ENCODE measurements at regions not wholly inside any gene's neighbourhood (a gene's known extent, or its start where the extent isn't known, plus 50 kb on each side); places are given as distances from the start of the nearest gene placed in this dataset.
"Not testable (repeated sequence)": the region's sequence is repeated elsewhere in the genome, so short reads cannot be mapped to it uniquely, and the experiment has no call there.

DNA sequence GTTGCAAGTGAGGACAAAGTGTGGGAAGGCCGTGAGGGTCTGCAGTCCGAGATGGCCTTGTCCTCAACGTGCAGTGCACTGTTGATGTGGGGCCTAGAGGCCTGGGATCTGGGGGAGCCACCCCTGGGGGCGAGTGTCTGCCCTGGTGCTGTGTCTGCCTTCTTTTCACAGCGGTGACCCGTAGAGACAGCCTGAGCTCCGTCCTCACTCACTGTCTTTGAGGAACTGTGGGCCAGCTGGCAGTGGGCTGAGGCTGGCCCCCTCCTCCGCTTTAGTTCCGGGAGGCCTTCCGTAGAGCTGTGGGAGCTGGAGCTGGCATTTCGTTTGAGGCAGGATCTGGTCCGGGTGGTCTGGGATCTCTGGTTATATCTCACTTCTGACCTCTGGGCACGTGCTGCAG lies 1370.6 kb downstream of the CDH12 start:
- DNase-seq, result not testable (repeated sequence)

DNA sequence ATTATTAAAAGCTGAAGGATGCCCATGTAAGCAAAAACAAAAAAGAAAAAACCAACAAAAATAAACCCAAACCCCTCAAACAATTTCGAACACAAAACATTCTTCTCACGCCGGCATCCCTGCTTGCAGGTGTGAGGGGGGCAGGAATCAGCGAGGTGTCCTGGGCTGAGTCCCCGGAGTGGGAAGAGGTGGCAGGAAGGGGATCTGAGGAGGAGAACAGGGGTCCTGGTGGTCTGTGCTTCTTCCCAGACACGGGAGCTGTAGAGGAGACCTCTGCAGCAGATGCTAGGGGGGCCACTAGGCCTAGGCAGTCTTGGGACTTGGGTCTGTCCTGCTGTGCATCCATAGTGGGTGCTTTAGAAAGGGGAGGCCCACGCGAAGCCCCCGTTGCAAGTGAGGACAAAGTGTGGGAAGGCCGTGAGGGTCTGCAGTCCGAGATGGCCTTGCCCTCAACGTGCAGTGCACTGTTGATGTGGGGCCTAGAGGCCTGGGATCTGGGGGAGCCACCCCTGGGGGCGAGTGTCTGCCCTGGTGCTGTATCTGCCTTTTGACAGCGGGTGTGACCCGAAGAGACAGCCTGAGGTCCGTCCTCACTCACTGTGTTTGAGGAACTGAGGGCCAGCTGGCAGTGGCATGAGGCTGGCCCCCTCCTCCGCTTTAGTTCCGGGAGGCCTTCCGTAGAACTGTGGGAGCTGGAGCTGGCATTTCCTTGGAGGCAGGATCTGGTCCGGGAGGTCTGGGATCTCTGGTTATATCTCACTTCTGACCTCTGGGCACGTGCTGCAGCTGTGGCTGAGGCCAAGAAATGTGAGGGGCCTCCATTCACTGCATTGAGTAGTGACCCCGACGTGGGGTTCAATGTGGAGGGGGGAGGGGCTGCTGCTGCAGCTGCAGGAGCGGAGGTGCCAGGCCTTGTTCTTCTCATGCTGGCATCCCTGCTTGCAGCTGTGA lies 1371.5 kb downstream of the CDH12 start:
- not testable (repeated sequence) for DNase-seq

DNA sequence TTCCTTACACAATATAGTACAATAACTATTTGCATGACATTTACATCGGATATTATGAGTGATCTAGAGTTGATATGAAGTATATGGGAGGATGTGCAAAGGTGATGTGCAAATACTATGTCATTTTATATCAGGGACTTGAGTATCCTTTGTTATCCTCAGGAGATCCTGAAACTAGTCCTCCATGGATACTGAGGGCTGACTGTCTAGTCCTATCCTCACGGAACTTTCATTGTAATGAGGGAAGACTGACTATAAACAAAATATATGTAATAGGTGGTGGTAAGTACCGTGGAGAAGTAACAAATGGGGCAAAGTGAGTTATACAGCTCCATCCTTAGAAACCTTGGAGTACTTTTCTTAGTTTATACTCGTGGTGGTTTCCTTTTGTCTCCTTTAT lies 1373.1 kb downstream of the CDH12 start:
- DNase-seq, result not testable (repeated sequence)

DNA sequence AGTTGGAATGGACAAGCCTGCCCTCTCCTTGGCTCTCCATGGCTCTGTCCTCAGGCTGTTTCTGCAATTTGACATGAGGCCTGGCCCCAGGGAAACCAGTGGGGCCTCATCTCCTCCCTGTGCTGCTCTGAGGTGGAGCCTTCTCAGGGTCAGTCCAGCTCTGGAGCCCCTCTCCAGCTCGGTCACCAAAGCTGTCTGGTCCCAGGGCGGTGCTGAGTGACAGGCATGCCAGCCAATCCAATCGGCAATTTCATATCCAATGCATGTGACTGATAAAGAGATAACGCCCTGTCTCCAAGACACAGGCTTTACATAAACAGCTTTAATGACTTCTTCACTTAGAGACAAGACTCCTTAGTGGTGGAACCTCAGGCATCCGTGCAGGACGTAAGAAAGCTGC lies 1379.2 kb downstream of the CDH12 start:
- DNase-seq, result not testable (repeated sequence)

DNA sequence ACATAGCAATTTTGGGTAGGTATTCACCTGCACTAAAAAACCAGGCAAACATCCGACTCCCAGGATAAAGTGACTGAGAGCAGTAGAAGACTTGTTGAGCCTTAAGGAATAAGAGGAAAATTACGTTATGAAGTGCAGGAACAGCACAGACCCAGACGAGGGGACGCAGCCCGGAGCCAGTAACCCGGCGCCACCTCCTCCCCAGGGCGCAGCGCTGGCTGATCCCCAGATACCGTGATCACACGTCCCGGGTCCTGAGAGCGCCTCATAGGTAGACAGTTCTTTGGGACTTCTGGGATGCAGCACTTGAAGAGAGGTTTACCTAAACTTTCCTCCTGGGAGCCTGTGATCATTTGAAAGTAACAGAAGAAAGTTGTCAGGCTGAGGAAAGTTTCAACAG lies 1379.7 kb downstream of the CDH12 start:
- not testable (repeated sequence) for DNase-seq

DNA sequence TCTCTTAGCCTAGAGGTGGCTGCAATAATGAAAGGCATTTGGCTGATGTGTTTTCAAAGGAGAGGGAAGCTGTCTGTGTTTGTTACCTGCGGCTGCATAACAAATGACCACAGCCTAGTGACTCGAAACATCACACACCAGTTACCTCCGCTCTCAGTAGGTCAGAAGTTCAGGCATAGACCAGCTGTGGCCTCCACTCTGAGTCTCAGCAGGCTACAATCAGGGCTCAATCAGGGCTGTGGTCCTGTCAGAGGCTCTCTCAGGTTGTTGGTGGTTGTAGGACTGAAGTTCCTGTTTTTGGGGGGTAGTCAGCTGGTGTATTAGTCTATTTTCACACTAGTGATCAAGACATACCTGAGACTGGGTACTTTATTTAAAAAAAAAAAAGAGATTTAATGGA lies 1381.5 kb downstream of the CDH12 start:
- not testable (repeated sequence) for DNase-seq

DNA sequence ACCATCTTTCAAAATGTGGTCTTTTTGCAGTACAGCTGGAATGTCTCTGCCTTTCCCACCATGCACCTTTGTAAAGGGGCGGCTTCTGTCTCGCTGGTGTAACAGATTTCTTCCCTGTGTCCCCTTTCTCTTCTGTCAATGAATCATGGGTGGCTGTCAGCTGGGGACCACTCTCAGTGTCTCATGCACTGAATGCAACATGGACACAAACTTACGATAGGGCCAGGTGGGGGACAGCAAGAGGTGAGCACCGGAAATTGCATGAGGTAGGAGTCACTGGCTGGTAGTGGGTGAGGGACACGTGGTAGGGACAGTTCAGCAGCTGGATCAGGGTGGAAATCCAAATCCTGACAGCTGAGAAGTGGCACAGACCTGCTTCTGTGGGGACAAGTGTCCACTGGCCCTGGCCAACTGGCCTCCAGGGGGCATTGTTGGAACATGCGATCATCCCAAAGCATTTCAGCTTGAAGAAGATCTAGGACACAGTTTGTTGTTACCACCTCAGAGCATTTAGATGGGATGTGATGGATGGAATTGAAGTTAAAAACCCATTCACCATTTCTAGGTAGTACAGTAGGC lies 1383.5 kb downstream of the CDH12 start:
- DNase-seq, result not testable (repeated sequence)

DNA sequence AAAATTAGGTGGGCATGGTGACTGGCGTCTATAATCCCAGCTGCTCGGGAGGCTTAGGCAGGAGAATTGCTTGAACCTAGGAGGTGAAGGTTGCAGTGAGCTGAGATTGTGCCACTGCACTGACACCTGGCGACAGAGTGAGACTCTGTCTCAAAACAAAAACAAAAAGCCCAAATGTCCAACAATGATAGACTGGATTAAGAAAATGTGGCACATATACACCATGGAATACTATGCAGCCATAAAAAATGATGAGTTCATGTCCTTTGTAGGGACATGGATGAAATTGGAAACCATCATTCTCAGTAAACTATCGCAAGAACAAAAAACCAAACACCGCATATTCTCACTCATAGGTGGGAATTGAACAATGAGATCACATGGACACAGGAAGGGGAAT lies 1385.6 kb downstream of the CDH12 start:
- DNase-seq, result not testable (repeated sequence)

DNA sequence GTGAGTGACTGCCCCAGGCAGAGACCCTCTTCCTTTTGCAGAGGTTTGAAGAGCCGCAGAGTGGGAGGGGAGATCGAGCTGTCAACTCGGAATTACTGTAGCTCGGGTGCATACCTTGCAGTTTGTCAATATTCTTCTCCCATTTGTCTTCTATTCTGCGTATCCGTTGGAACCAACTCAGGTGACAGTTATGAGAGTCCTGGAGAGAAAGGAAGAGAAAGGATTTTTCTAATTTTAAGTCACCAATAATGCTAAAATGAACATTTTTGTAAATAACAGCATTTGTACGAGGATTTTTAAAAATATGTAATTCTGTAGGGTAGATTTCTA lies 1393.4 kb downstream of the CDH12 start:
- not testable (repeated sequence) for DNase-seq

DNA sequence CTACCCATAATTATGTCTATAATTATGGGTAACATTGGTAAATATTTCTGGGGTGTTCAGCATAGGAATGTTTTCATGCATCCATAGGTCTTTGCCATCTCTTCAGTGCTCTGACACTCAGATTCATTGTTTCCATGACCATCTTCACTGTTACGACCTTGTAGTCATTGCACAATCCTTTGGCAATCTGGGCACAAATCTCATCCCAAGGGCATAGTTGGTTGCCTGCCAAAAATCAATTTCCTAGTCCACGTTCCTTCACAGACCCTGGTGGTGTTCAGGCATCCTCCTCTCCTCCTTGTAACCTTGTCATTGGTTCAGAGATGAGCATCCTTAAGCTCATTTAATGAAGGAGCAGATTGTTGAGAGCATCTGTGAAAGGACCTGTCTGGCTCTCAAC lies 1400.7 kb downstream of the CDH12 start:
- DNase-seq, result no peak

DNA sequence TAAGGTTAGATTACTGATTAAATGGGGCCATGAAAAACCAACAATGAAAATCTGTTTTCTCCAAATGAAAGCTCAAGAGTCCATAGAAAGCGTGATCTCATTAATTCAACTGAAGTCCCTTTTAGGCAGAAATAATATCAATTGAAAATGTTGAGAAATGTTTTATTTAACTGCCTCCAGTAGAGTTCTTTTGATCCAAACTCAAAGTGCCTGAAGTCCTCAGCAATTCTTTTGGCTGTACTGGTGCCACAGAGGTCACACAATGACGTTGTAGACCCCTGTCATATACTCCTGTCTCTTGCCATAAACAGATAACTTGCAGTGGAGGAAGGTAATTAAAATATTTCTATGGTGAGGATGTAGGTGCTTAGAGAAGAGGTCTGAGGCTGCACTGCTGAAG lies 1420.5 kb downstream of the CDH12 start:
- no peak for DNase-seq

DNA sequence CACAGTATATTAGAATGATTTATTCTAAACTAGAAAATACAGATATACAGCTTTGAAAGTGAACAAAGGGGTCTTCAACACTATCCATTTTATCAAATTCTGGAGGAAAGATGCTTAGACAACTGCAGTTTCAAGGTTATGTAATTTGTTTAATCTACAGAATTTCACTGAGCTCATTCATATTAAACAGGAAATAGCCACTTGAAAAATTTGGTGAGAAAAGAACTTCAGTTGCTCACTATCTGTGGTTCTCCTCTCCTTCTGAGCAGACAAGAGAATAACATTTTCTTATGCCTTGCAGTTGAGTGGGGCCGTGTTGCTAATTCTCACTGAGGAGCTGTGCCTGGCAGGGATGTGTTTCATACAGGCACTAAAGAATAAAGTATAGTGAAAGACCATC lies 1428.2 kb downstream of the CDH12 start:
- DNase-seq, result no peak

DNA sequence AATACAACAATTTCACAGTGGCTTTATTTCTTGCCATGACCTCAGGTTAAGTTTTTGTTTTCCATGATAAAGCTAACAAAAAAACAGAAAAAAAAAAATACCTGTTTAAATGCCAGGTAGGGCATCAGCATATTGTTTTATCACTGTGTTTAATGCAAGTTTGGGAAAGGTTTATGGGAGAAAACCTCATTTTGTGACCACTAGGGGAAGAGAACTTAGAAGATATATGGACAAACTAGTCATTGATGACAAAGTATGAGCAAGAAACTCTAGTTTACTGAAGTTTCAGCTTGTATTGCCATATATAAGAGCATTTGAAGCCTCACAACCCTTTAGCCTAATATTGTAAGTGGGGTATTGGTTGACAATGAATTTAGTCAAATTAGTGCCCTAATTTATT lies 1431.4 kb upstream of the CDH18 start:
- no peak for DNase-seq

DNA sequence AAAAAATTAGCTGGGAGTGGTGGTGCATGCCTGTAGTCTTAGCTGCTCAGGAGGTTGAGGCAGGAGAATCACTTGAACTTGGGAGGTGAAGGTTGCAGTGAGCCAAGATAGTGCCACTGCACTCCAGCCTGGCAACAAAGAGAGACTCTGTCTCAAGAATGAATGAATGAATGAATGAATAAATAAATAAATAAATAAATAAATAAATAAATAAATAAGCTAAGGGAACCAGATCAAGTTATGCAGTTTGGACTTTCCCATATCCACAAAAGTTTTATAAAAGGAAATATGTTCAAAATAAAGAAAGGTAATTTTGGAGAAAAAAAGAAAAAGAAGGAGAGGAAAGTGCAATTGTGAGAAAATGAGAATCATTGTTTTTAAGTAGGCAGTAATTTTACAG lies 1414.1 kb upstream of the CDH18 start:
- DNase-seq, result not testable (repeated sequence)

DNA sequence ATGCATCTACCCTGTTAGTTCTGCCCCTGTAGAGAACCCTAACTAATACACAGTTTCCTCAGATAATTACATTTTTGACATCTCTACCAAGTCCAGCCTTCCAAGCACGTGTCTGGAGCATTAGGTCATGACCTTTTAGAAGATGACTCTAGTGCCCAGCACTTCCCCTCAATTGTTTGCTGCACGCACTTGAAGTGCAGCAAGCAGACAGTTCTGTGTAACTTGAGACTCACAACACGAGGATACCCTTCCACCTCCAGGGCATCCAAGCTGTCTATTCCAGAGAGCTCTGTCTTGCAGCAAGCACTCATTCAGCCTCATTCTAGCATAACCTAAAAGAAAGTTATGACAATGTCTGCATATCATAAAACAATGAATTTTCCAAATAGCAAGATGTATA lies 1410.5 kb upstream of the CDH18 start:
- DNase-seq, result no peak

DNA sequence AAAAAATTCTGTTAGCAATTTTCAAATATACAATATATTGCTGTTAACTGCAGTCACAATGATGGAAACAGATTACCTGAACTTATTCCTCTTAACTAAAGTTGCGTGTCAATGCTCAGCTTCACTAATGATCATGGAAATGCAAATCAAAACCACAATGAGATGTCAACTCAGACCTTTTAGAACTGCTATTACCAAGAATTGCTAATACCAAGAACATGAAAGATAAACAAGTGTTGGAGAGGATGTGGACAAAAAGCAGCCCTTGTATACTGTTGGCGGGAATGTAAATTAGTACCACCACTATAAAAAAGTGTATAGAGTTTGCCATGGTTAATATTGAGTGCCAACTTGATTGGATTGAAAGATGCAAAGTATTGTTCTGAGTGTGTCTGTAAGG lies 1409.7 kb upstream of the CDH18 start:
- DNase-seq, result no peak

DNA sequence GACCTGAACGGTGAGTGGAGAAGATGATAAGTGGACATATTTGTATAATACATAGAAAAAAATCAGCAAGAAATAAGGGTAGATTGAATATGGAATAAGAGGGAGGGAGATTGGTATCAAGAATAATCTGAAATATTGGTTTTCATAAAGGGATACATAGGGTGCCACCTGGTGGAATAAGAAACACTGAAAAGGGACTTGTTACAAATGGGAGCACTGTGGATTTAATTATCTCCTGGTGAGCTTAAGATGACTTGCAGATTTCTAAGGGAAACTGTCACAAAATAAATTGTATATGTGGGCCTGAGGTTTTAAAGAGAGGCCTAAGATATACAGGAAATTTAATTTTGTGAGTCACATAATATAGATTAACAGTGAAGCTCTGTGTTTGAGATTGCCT lies 1403.5 kb upstream of the CDH18 start:
- DNase-seq, result no peak

DNA sequence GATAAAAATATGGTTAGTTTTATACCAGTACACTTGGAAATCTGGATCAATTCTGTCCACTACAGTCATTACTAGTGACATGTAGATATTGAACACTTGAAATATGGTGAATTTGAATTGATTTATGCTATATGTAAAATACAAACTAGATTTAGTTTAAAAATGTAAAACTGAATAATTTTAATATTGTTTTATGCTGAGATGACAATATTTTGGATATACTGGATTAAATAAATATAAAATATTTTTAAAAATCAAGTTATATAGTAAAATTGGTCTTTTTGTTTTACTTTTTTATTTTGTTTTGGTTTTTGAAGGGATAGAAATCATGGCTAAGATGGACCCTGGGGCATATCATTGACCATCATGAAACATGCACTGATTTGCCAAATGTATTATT lies 1372.8 kb upstream of the CDH18 start:
- not testable (repeated sequence) for DNase-seq

DNA sequence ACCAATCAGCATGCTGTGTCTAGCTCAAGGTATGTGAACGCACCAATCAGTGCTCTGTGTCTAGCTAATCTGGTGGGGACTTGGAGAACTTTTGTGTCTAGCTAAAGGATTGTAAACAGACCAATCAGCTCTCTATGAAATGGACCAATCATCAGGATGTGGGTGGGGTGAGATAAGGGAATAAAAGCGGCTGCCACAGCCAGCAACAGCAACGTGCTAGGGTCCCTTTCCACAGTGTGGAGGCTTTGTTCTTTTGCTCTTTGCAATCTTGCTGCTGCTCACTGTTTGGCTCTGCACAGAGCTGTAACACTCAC lies 1353.9 kb upstream of the CDH18 start:
- not testable (repeated sequence) for DNase-seq

DNA sequence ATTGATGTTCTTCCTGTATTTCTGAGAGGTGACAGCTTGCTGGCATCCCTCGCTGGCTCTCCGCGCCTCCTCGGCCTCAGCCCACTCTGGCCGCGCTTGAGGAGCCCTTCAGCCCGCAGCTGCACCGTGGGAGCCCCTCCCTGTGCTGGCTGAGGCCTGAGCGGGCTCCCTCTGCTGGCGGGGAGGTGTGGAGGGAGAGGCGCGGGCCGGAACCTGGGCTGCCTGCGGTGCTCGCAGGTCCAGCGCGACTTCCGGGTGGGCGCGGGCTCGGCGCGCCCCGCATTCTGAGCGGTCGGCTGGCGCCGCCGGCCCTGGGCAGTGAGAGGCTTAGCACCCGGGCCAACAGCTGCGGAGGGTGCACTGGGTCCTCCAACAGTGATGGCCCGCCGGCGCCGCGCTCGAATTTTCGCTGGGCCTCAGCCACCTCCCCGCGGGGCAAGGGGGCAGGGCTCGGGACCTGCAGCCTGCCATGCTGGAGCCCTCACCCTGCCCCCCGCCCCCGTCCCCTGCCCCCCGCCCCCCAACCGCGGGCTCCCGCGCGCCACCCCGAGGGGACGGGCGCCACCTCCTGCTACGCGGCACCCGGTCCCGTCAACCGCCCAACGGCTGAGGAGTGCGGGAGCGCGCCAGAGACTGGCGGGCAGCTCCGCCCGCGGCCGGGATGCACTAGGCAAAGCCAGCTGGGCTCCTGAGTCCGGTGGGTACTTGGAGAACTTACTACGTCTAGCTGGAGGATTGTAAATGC lies 1353.4 kb upstream of the CDH18 start:
- DNase-seq, result not testable (repeated sequence)

DNA sequence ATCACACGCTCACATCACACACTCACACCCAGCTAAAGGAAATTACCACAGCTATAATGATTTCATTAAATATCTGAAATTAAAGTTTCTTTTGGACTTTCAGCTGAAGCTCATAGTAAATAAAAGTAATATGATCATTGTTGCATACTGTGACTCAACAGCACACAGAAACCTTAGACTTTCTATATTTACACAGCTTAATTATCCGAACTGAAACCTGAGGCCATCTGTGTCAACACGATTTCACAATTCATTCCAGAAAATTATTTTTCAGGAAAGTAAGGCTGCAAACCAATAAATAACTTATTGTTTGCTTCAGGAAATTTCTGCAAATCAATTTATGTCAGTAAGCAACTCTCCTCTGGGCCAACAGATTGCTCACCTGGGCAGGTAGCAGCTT lies 1352.2 kb upstream of the CDH18 start:
- not testable (repeated sequence) for DNase-seq

DNA sequence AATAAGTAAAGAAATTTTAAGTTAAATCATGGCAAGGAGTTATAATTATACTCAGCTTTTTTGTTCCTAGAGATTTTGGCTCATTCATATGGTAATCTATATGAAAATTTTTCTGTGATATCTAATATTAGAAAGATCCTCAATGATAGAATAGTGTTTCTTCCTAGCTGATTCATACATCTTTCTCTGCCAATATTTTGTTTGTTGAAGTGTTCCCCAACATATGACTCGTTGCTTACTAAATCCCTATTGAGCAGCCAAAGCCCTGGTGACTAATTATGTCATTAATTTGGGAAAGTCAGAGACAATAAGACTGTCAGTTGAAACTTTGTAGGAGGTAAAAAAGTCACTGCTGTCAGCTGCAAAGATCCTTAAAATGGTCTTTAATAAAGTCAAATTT lies 1348.5 kb upstream of the CDH18 start:
- DNase-seq, result not testable (repeated sequence)

DNA sequence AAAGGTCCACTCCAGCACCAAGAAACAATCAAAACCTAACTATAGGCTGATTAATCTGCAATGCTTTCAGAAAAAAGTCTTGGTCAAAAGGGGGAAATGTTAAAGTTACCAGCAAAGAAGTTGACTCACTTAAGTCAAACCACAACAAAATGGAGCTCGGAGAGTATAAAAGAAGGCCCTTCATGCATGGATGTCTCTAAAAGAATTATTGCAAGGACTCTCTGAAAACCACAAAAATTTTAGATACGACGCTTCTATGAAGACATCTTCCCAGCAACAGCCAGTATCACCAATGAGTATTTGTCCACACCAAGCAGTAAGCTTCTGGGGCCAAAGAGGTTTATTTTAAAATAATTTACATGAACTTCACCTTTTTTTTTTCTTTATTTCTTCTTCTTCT lies 1327.4 kb upstream of the CDH18 start:
- not testable (repeated sequence) for DNase-seq

DNA sequence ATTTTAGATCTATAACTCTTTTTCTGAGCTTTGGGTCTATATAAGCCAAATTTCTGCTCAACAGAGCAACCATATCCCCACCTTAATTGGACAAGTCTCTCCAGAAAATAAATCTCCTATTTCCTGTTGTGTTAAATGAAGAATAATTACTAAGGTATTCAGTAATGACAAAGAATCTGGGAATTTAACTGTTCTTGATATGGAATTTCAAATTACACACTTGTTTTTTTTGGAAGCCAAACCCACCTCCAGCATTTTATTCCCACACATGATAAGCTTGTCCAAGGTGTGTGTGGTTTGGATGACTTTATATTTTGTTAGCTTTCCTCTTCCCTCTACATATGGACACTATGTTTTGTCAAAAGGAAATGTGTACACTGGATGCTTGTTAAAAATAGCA lies 1313.2 kb upstream of the CDH18 start:
- not testable (repeated sequence) for DNase-seq

Measured in DMS 273 treated with DMSO at 0.1 percent for 48 hours (cell line).